ENCODE measurements at regions not wholly inside any gene's neighbourhood (a gene's known extent, or its start where the extent isn't known, plus 50 kb on each side); places are given as distances from the start of the nearest gene placed in this dataset.

DNA sequence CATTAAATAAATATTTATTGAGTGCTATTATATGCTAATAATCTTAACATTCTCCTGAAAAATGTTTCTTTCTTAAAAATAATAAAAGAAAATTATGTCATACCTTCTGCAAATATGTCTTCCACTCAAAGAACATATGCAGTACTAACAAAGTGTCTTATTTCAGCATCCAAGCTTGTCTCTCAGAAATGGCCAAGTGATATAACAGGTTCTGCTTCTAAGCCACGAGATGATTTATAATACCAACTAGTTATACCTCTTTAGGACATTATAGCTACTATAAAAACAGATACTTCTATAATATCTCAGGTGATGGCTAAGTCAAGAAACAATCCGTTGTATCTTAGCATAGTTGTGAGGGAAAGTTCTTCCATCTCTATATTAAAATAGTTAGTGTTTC lies 128.1 kb upstream of the ARID2 start:
- ChIA-PET CTCF (ENCODE audit: low intra/inter-chr PET ratio, low total read pairs) (no interaction called here), POLR2A (no interaction called here)
- 0% methylated on average over 2 of the region's 2 CpGs for WGBS (ENCODE audit: low lambda C conversion rate)
- peaks cover 5% of the 10 kb centered on the region; the same call in 1 of the 2 replicates for H3K9me3 ChIP-seq (ENCODE audit: low read length)
- H3K4me3 ChIP-seq (replicated peaks in 1 of 3; ENCODE audit: insufficient read depth in 1 of 3, low read depth in 2 of 3, low read length in 3 of 3) = no peak overlapping the region
- no peak overlapping the region for H3K9ac ChIP-seq (ENCODE audit: insufficient read depth, low read depth, low read length)
- FAIRE-seq (no peak), DNase-seq (ENCODE audit: low spot score) (no peak), ATAC-seq (no peak)
- no peak overlapping the region for H2AFZ ChIP-seq (ENCODE audit: low read length)
- peaks cover 0 to 10% of the 10 kb centered on the region in 2 experiments; a peak in 1 of 5 replicates for H3K27me3 ChIP-seq (ENCODE audit: control insufficient read depth in 1 of 2, insufficient read depth in 2 of 2, low read length in 2 of 2)
- no peaks in the 10 kb centered on the region for H3K4me1 ChIP-seq (ENCODE audit: insufficient read depth, low read length)
- intact Hi-C loops (cut with micrococcal nuclease; ENCODE audit: unreplicated experiment) = no loop called here
- H3K27ac ChIP-seq (ENCODE audit: extremely low read length, insufficient read depth, low read length) = no peak overlapping the region
- in situ Hi-C loops (cut with HindIII; ENCODE audit: extremely low pct_ligation_motif_present, low pct_unique_long_range_greater_than_20kb) = no loop called here
- H4K20me1 ChIP-seq (ENCODE audit: insufficient read depth, low read length) = no peaks in the 10 kb centered on the region
- no peaks in the 10 kb centered on the region for H3K79me2 ChIP-seq (ENCODE audit: insufficient read depth, low read length)
- no peaks in the 10 kb centered on the region for H3K36me3 ChIP-seq (replicated peaks in 1 of 2; ENCODE audit: control insufficient read depth in 1 of 2, insufficient read depth in 2 of 2, low read length in 2 of 2)
- BruUV-seq (replicated peaks) = no TSS peak
- H3K4me2 ChIP-seq (ENCODE audit: low read depth, low read length) = no peak overlapping the region
- TF ChIP-seq ZFP1 (CRISPR knock-in tag; IDR thresholded peaks at IDR 0.05) = no peak
- no peak for TF ChIP-seq TGIF2 (CRISPR knock-in tag; IDR thresholded peaks at IDR 0.05)
- no peak for TF ChIP-seq MXI1 (IDR thresholded peaks at IDR 0.05; ENCODE audit: borderline replicate concordance, low read depth, low read length)
- no peak for TF ChIP-seq ZNF317 (CRISPR knock-in tag; IDR thresholded peaks at IDR 0.05)
- TF ChIP-seq POLR2G (IDR thresholded peaks at IDR 0.05; ENCODE audit: low read depth, low read length) = no peak
- TF ChIP-seq, protein P1, sequence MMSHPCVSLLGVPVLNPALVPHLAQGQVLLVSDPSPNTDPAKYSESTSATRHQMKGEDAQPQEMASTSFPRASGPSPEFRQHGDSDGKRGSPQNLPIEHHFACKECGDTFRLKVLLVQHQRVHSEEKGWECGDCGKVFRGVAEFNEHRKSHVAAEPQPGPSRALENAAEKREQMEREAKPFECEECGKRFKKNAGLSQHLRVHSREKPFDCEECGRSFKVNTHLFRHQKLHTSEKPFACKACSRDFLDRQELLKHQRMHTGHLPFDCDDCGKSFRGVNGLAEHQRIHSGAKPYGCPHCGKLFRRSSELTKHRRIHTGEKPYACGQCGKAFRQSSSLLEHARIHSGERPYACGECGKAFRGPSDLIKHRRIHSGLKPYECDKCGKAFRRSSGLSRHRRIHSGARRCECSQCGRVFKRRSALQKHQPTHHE (CRISPR knock-in tag; IDR thresholded peaks at IDR 0.05; ENCODE audit: borderline replicate concordance) = no peak
- no peak for TF ChIP-seq FOXA1 (IDR thresholded peaks at IDR 0.05)
- no peak for TF ChIP-seq FOXA1 (CRISPR knock-in tag; IDR thresholded peaks at IDR 0.05)
- TF ChIP-seq PAWR (CRISPR knock-in tag; IDR thresholded peaks at IDR 0.05; ENCODE audit: borderline replicate concordance) = no peak

DNA sequence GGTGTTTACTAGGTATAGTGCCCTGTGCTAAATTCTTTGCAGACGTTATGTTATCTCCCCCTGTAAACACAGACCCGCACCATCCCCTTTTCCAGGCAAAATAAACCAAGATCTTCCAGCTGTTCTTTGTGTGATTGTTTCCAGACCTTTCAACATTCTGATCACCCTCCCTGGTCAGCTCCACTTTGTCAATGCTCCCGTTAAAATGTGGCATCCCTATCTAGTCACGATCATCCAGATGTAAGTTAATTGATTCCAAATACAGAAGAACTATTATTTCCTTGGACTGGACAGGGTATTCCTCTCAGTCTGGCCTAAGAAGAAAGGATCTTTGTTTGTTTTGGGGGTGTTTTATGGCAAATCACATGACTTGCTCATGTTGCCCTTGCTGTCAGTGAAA lies 127.6 kb upstream of the ARID2 start:
- Histone ChIP-seq H2AFZ (ENCODE audit: low read length) (no peak overlapping the region), H3K9ac (ENCODE audit: insufficient read depth, low read depth, low read length) (no peak overlapping the region), H3K4me2 (ENCODE audit: low read depth, low read length) (no peak overlapping the region), H3K4me1 (ENCODE audit: insufficient read depth, low read length) (no peaks in the 10 kb centered on the region), H3K79me2 (ENCODE audit: insufficient read depth, low read length) (no peaks in the 10 kb centered on the region), H3K36me3 (replicated peaks in 1 of 2; ENCODE audit: control insufficient read depth in 1 of 2, insufficient read depth in 2 of 2, low read length in 2 of 2) (no peaks in the 10 kb centered on the region), H4K20me1 (ENCODE audit: insufficient read depth, low read length) (no peaks in the 10 kb centered on the region), H3K9me3 (ENCODE audit: low read length) (peaks cover 5% of the 10 kb centered on the region; the same call in 1 of the 2 replicates), H3K4me3 (replicated peaks in 1 of 3; ENCODE audit: insufficient read depth in 1 of 3, low read depth in 2 of 3, low read length in 3 of 3) (no peak overlapping the region), H3K27me3 (ENCODE audit: control insufficient read depth in 1 of 2, insufficient read depth in 2 of 2, low read length in 2 of 2) (peaks cover 0 to 8% of the 10 kb centered on the region in 2 experiments; a peak in 1 of 5 replicates), H3K27ac (ENCODE audit: extremely low read length, insufficient read depth, low read length) (no peak overlapping the region)
- CTCF ChIA-PET (ENCODE audit: low intra/inter-chr PET ratio, low total read pairs) = no interaction called here
- intact Hi-C loops (cut with micrococcal nuclease; ENCODE audit: unreplicated experiment) (no loop called here), in situ Hi-C loops (cut with HindIII; ENCODE audit: extremely low pct_ligation_motif_present, low pct_unique_long_range_greater_than_20kb) (no loop called here)
- WGBS (ENCODE audit: low lambda C conversion rate) = 3% methylated on average over 4 of the region's 4 CpGs
- POLR2A ChIA-PET = no interaction called here
- BruUV-seq (replicated peaks) = no TSS peak
- no peak for FAIRE-seq
- ATAC-seq = no peak
- no peak for DNase-seq (ENCODE audit: low spot score)
- TF ChIP-seq TBX2 (CRISPR knock-in tag; IDR thresholded peaks at IDR 0.05; ENCODE audit: borderline replicate concordance) (no peak), ETV6 (CRISPR knock-in tag; conservative IDR thresholded peaks at IDR 0.05) (no peak), ARHGAP35 (CRISPR knock-in tag; IDR thresholded peaks at IDR 0.05; ENCODE audit: borderline replicate concordance) (no peak), FOXJ3 (CRISPR knock-in tag; IDR thresholded peaks at IDR 0.05; ENCODE audit: borderline replicate concordance) (no peak), PCBP2 (optimal IDR thresholded peaks at IDR 0.05; ENCODE audit: low read depth, low read length, poor library complexity, severe bottlenecking) (no peak), CREM (IDR thresholded peaks at IDR 0.05) (no peak), CREM (CRISPR knock-in tag; IDR thresholded peaks at IDR 0.05) (no peak), FOXA1 (IDR thresholded peaks at IDR 0.05) (no peak), FOXA1 (CRISPR knock-in tag; IDR thresholded peaks at IDR 0.05) (no peak)
- TF ChIP-seq, protein P2, sequence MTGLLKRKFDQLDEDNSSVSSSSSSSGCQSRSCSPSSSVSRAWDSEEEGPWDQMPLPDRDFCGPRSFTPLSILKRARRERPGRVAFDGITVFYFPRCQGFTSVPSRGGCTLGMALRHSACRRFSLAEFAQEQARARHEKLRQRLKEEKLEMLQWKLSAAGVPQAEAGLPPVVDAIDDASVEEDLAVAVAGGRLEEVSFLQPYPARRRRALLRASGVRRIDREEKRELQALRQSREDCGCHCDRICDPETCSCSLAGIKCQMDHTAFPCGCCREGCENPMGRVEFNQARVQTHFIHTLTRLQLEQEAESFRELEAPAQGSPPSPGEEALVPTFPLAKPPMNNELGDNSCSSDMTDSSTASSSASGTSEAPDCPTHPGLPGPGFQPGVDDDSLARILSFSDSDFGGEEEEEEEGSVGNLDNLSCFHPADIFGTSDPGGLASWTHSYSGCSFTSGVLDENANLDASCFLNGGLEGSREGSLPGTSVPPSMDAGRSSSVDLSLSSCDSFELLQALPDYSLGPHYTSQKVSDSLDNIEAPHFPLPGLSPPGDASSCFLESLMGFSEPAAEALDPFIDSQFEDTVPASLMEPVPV (CRISPR knock-in tag; IDR thresholded peaks at IDR 0.05) = no peak
- TF ChIP-seq, protein P3, sequence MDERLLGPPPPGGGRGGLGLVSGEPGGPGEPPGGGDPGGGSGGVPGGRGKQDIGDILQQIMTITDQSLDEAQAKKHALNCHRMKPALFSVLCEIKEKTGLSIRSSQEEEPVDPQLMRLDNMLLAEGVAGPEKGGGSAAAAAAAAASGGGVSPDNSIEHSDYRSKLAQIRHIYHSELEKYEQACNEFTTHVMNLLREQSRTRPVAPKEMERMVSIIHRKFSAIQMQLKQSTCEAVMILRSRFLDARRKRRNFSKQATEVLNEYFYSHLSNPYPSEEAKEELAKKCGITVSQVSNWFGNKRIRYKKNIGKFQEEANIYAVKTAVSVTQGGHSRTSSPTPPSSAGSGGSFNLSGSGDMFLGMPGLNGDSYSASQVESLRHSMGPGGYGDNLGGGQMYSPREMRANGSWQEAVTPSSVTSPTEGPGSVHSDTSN (CRISPR knock-in tag; IDR thresholded peaks at IDR 0.05) = no peak
